ENCODE measurements at regions not wholly inside any gene's neighbourhood (a gene's known extent, or its start where the extent isn't known, plus 50 kb on each side); places are given as distances from the start of the nearest gene placed in this dataset.

GRCh38 chr5:96489532-96489931 is 56.5 kb upstream of the PCSK1 start:
- TF ChIP-seq POLR2A (IDR thresholded peaks at IDR 0.05; ENCODE audit: low read length): no peak
- TF ChIP-seq GATA1 (IDR thresholded peaks at IDR 0.05; ENCODE audit: low read depth, low read length): no peak

Data from erythroblast (primary cell).